ENCODE measurements at regions not wholly inside any gene's neighbourhood (a gene's known extent, or its start where the extent isn't known, plus 50 kb on each side); places are given as distances from the start of the nearest gene placed in this dataset.

DNA sequence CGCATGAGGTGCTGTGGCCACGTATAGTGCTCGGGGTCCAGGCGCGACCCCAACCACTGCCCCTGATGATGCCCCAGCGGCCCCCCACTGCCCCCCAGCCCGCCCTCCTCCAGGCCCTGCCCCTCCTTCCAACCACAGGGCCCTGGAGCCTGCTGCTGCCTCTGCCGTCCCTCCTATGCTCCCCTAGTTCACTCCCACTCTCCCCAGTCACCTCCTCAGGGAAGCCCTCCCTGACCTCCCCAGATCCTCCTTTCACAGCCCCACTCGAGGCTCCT is 93.8 kb downstream of the UNCX start:
- POLR2A ChIA-PET, result no interaction called here
- intact Hi-C loops (cut with micrococcal nuclease), result no loop called here
- Mint-ChIP-seq H3K36me3 (ENCODE audit: insufficient read depth, unreplicated experiment) (no peaks in the 10 kb centered on the region), H3K27ac (ENCODE audit: low read depth, unreplicated experiment) (no peak overlapping the region), H3K9me3 (ENCODE audit: unreplicated experiment) (no peaks in the 10 kb centered on the region), H3K4me1 (ENCODE audit: insufficient read depth, unreplicated experiment) (no peaks in the 10 kb centered on the region), H3K27me3 (ENCODE audit: insufficient read depth, unreplicated experiment) (peaks cover 19% of the 10 kb centered on the region), H3K4me3 (ENCODE audit: unreplicated experiment) (no peak overlapping the region)
- no TSS peak for BruUV-seq (replicated peaks)
- CTCF ChIA-PET, result no interaction called here
- DNase-seq (ENCODE audit: unreplicated experiment), result no peak
- TF ChIP-seq, protein P1, sequence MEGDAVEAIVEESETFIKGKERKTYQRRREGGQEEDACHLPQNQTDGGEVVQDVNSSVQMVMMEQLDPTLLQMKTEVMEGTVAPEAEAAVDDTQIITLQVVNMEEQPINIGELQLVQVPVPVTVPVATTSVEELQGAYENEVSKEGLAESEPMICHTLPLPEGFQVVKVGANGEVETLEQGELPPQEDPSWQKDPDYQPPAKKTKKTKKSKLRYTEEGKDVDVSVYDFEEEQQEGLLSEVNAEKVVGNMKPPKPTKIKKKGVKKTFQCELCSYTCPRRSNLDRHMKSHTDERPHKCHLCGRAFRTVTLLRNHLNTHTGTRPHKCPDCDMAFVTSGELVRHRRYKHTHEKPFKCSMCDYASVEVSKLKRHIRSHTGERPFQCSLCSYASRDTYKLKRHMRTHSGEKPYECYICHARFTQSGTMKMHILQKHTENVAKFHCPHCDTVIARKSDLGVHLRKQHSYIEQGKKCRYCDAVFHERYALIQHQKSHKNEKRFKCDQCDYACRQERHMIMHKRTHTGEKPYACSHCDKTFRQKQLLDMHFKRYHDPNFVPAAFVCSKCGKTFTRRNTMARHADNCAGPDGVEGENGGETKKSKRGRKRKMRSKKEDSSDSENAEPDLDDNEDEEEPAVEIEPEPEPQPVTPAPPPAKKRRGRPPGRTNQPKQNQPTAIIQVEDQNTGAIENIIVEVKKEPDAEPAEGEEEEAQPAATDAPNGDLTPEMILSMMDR (IDR thresholded peaks at IDR 0.05; ENCODE audit: unreplicated experiment), result no peak

DNA sequence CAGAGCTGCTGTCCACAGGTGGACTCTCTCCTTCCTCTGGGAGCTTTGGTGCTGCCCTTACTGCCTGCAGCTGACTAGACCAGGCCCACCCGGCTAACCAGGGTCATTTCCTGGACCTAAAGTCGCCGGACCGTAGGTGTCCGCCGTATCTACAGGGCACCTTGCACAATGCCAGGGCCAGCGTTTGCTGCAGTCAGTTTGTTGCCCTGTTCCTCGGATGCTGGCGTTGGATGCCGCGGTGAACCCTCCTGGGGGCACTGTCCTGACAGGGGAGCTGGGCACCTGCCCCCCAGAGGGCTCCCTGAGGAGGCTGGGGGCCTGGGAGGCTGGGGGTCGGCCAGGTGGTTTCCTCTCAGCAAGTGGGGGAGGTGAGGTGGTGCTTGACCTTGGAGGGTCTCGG is 96.6 kb downstream of the UNCX start:
- H3K27ac Mint-ChIP-seq (ENCODE audit: low read depth, unreplicated experiment), result no peak overlapping the region
- TF ChIP-seq, protein P1 (IDR thresholded peaks at IDR 0.05; ENCODE audit: unreplicated experiment), result no peak
- no peaks in the 10 kb centered on the region for H3K4me1 Mint-ChIP-seq (ENCODE audit: insufficient read depth, unreplicated experiment)
- CTCF ChIA-PET, result no interaction called here
- no peak for DNase-seq (ENCODE audit: unreplicated experiment)
- BruUV-seq (replicated peaks), result no TSS peak
- no peak overlapping the region for H3K4me3 Mint-ChIP-seq (ENCODE audit: unreplicated experiment)
- no peaks in the 10 kb centered on the region for H3K36me3 Mint-ChIP-seq (ENCODE audit: insufficient read depth, unreplicated experiment)
- intact Hi-C loops (cut with micrococcal nuclease), result no loop called here
- peaks cover 12% of the 10 kb centered on the region for H3K27me3 Mint-ChIP-seq (ENCODE audit: insufficient read depth, unreplicated experiment)
- POLR2A ChIA-PET, result no interaction called here
- H3K9me3 Mint-ChIP-seq (ENCODE audit: unreplicated experiment), result no peaks in the 10 kb centered on the region

DNA sequence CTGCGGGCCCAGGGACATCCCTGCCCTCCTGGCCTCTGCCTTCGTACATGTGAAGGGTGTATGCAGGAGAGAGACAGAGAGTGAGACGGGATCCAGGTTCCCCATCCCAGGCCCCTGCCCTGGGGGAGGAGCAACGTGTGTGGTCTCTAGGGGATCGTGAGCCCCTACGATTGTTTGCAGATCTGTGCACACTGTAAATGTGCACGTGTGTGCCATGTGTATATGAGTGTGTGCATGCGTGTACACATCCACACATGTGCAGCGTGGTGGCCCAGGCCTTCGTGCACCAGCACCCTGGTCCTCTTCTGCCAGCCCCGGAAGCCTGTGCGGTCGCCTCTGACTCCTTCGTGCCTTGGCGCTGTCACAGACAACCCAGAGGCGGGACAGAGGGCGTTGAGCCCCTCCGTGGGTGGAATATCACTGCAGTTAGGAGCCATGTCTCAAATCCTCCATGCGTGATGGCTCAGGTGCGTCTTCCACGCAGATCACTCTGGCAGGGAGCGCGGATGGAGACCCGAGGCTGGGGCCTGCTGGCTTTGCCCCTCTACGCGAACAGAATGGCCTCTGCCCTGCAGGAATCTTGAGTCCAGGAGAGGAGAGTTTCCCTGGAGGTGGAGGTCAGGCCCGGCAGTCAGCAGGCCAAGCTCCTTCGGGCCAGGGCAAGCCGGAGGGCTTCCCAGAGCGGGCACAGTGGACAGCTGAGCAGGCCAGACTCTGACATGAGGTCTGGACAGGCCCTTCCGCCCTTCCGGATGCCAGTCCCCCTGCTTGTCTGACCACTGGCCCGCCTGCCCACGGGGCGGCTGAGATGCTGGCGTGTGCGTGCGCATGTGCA is 97.5 kb downstream of the UNCX start:
- no peak for DNase-seq (ENCODE audit: unreplicated experiment)
- no TSS peak for BruUV-seq (replicated peaks)
- H3K4me1 Mint-ChIP-seq (ENCODE audit: insufficient read depth, unreplicated experiment), result no peaks in the 10 kb centered on the region
- no peaks in the 10 kb centered on the region for H3K36me3 Mint-ChIP-seq (ENCODE audit: insufficient read depth, unreplicated experiment)
- intact Hi-C loops (cut with micrococcal nuclease), result no loop called here
- H3K27ac Mint-ChIP-seq (ENCODE audit: low read depth, unreplicated experiment), result no peak overlapping the region
- TF ChIP-seq, protein P1 (IDR thresholded peaks at IDR 0.05; ENCODE audit: unreplicated experiment), result no peak
- H3K4me3 Mint-ChIP-seq (ENCODE audit: unreplicated experiment), result no peak overlapping the region
- ChIA-PET POLR2A (no interaction called here), CTCF (no interaction called here)
- no peaks in the 10 kb centered on the region for H3K9me3 Mint-ChIP-seq (ENCODE audit: unreplicated experiment)
- H3K27me3 Mint-ChIP-seq (ENCODE audit: insufficient read depth, unreplicated experiment), result peaks cover 2% of the 10 kb centered on the region

DNA sequence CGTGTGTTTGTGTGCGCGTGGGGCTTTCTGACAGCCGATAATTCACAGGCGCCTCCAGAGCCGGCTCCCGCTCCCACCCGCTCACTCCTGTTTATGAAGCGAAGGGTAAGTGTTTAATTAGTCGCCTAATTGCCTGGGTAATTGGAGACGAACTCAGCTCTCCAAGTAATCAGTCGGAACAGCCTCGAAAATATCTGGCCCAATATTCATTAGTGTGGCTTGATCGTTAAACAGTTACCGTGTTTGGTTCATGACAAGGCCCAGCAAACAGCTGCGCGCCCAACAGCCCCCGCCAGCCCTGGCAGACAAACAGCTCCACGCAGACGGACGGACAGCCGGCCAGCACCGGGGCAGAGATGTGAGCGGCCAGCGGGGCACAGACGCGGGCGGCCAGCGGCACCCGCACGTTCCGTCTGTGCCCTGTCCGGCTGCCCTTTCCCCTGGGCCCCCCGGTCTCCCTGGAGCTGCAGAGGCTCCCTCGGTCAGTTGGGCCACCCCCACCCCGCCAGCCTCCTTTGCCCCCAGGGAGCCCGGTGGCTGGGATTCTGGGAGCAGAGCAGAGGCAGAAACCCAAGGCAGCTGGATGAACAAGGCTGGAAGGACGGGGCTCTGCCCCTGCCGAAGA is 98.2 kb downstream of the UNCX start:
- Mint-ChIP-seq H3K27ac (ENCODE audit: low read depth, unreplicated experiment) (no peak overlapping the region), H3K4me1 (ENCODE audit: insufficient read depth, unreplicated experiment) (no peaks in the 10 kb centered on the region), H3K36me3 (ENCODE audit: insufficient read depth, unreplicated experiment) (no peaks in the 10 kb centered on the region), H3K9me3 (ENCODE audit: unreplicated experiment) (no peaks in the 10 kb centered on the region), H3K4me3 (ENCODE audit: unreplicated experiment) (no peak overlapping the region), H3K27me3 (ENCODE audit: insufficient read depth, unreplicated experiment) (no peaks in the 10 kb centered on the region)
- intact Hi-C loops (cut with micrococcal nuclease), result no loop called here
- no TSS peak for BruUV-seq (replicated peaks)
- TF ChIP-seq, protein P1 (IDR thresholded peaks at IDR 0.05; ENCODE audit: unreplicated experiment), result no peak
- no peak for DNase-seq (ENCODE audit: unreplicated experiment)
- CTCF ChIA-PET, result interaction anchor here (0.5 kb wide), 1 partner anchor 70 kb away, joined by 3 read pairs; no protein-coding TSS in a partner anchor
- POLR2A ChIA-PET, result no interaction called here
